ENCODE measurements at regions not wholly inside any gene's neighbourhood (a gene's known extent, or its start where the extent isn't known, plus 50 kb on each side); places are given as distances from the start of the nearest gene placed in this dataset.

DNA sequence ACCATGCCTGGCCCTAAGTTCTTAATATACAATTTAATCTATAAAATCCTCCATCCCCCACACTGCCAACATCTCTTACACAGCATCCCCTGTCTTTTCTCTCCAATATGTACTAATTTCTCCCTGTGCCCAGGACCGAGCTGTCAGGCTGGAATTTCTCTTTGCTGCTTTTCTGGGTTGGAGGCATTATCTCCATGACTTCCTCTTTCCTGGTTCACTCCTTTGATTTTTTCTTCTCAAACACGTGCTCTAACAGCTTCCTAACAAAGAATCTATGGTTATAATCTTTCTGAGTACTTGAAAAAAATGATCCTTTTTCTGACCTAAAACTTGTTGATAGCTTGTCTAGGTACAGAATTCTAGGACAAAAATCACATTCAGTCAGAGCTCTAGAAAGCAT is 112.8 kb downstream of the C1D start:
- Histone ChIP-seq H3K4me1 (no peaks in the 10 kb centered on the region), H3K27ac (no peak overlapping the region), H3K9me3 (no peaks in the 10 kb centered on the region), H3K4me2 (no peak overlapping the region), H3K4me3 (no peak overlapping the region)
- 31% methylated on average over 2 of the region's 2 CpGs for WGBS (ENCODE audit: missing lambda C conversion rate)
- DNase-seq (ENCODE audit: low read depth in 1 of 2, low spot score in 1 of 2): no peak
- TF ChIP-seq MYC (IDR thresholded peaks at IDR 0.05; ENCODE audit: borderline replicate concordance, low read length): no peak
- no peak for TF ChIP-seq HOXB5 (CRISPR knock-in tag; IDR thresholded peaks at IDR 0.05)
- no peak for TF ChIP-seq RFX5 (IDR thresholded peaks at IDR 0.05)
- TF ChIP-seq BHLHE40 (IDR thresholded peaks at IDR 0.05; ENCODE audit: low read depth, low read length): no peak
- no peak for TF ChIP-seq HDAC2 (IDR thresholded peaks at IDR 0.05)
- no peak for TF ChIP-seq ZSCAN20 (CRISPR knock-in tag; IDR thresholded peaks at IDR 0.05)
- CTCF ChIA-PET: interaction anchor here (0.5 kb wide), 1 partner anchor 49 kb away, joined by 3 read pairs; no protein-coding TSS in a partner anchor
- POLR2A ChIA-PET: no interaction called here
- no peak for FAIRE-seq
- ATAC-seq: no peak

DNA sequence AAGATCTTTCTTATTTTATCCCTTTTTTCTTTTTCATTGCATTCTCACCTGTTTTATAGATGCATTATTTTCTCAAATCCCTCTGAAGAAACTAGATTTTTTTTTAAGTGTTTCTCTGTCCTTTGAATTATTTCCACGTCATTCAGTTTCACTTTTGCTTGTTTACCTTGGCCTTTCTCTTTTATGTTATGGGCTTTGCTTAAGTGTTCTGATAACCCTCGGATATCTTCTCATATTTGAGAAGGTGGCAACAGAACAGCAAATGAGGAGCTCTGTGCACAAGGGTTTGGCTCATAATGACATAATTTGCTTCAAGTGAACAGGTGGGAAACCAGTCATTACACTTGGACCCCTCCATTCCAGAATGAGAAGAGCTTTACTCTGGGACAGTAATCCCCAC is 111.9 kb downstream of the C1D start:
- ATAC-seq (no peak), FAIRE-seq (no peak), DNase-seq (ENCODE audit: low read depth in 1 of 2, low spot score in 1 of 2) (no peak)
- ChIA-PET CTCF (no interaction called here), POLR2A (no interaction called here)
- H3K27ac ChIP-seq: no peak overlapping the region
- no peak for TF ChIP-seq FOSB (CRISPR knock-in tag; IDR thresholded peaks at IDR 0.05)
- TF ChIP-seq FOSL2 (IDR thresholded peaks at IDR 0.05): no peak
- TF ChIP-seq FOSL2 (CRISPR knock-in tag; IDR thresholded peaks at IDR 0.05): no peak
- no peak for TF ChIP-seq TFCP2L1 (CRISPR knock-in tag; IDR thresholded peaks at IDR 0.05)
- TF ChIP-seq, protein P1, sequence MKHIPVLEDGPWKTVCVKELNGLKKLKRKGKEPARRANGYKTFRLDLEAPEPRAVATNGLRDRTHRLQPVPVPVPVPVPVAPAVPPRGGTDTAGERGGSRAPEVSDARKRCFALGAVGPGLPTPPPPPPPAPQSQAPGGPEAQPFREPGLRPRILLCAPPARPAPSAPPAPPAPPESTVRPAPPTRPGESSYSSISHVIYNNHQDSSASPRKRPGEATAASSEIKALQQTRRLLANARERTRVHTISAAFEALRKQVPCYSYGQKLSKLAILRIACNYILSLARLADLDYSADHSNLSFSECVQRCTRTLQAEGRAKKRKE (CRISPR knock-in tag; IDR thresholded peaks at IDR 0.05; ENCODE audit: low read depth): no peak
- no peak for TF ChIP-seq MAZ (IDR thresholded peaks at IDR 0.05; ENCODE audit: borderline replicate concordance, low read depth, low read length)
- no peak for TF ChIP-seq NFE2L2 (conservative IDR thresholded peaks at IDR 0.05; ENCODE audit: low read length)
- TF ChIP-seq FOXS1 (CRISPR knock-in tag; IDR thresholded peaks at IDR 0.05): no peak
- TF ChIP-seq, protein P2, sequence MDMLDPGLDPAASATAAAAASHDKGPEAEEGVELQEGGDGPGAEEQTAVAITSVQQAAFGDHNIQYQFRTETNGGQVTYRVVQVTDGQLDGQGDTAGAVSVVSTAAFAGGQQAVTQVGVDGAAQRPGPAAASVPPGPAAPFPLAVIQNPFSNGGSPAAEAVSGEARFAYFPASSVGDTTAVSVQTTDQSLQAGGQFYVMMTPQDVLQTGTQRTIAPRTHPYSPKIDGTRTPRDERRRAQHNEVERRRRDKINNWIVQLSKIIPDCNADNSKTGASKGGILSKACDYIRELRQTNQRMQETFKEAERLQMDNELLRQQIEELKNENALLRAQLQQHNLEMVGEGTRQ (IDR thresholded peaks at IDR 0.05): no peak
- H3K9me3 ChIP-seq: no peaks in the 10 kb centered on the region
- H3K4me1 ChIP-seq: no peaks in the 10 kb centered on the region
- 6% methylated on average over 2 of the region's 2 CpGs for WGBS (ENCODE audit: missing lambda C conversion rate)
- no peak overlapping the region for H3K4me2 ChIP-seq
- no peak overlapping the region for H3K4me3 ChIP-seq

DNA sequence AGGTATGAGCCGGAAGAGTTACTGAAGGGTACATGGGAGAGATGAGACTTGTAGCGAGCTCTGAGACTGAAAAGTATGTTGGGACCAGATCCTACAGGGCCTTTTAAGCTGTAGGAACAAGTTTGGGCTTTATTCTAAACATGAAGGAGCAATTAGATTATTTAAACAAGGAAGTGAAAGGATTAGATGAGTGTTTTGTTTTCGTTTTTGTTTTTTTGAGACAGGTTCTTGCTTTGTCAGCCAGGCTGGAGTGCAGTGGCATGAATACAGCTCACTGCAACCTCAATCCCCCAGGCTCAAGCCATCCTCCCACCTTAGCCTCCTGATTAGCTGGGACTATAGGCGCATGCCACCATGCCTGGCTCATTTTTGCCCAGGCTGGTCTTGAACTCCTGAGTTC is 110.7 kb downstream of the C1D start:
- Histone ChIP-seq H3K27ac (no peak overlapping the region), H3K4me1 (no peaks in the 10 kb centered on the region), H3K4me2 (no peak overlapping the region), H3K9me3 (no peaks in the 10 kb centered on the region), H3K4me3 (no peak overlapping the region)
- DNase-seq (ENCODE audit: low read depth in 1 of 2, low spot score in 1 of 2) (no peak), FAIRE-seq (no peak), ATAC-seq (no peak)
- ChIA-PET CTCF (no interaction called here), POLR2A (no interaction called here)
- TF ChIP-seq ZSCAN20 (CRISPR knock-in tag; IDR thresholded peaks at IDR 0.05) (no peak), EP300 (IDR thresholded peaks at IDR 0.05) (no peak), RCOR1 (IDR thresholded peaks at IDR 0.05; ENCODE audit: low read depth, low read length) (no peak), SREBF2 (IDR thresholded peaks at IDR 0.05) (no peak), EHMT2 (IDR thresholded peaks at IDR 0.05; ENCODE audit: low read depth) (no peak), CHD2 (IDR thresholded peaks at IDR 0.05; ENCODE audit: low read length, partially characterized antibody) (no peak), RNF2 (IDR thresholded peaks at IDR 0.05; ENCODE audit: borderline replicate concordance, low read depth) (no peak)
- TF ChIP-seq, protein P1 (CRISPR knock-in tag; IDR thresholded peaks at IDR 0.05; ENCODE audit: low read depth): no peak
- 46% methylated on average over 4 of the region's 4 CpGs for WGBS (ENCODE audit: missing lambda C conversion rate)
